ENCODE measurements at regions not wholly inside any gene's neighbourhood (a gene's known extent, or its start where the extent isn't known, plus 50 kb on each side); places are given as distances from the start of the nearest gene placed in this dataset.
"Not testable (repeated sequence)": the region's sequence is repeated elsewhere in the genome, so short reads cannot be mapped to it uniquely, and the experiment has no call there.

DNA sequence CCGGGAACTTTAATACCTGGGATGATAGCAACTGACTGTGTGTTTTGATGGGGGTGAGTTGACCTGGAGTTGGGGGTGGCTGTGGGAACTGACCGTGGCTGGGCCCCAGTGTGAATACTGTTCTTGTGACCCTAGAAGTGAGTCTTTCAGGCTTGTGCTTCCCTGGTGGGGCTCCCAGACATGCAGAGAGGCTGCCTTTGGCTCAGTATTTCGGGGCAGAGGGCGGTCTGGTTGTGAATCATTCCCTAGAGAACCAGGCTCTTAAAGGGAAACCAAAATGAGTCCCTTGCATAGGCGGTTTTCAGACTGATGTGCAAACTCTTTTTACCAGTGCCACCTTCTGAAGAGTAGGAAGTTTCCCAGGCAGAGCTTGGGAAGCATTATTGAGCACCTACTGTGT lies 132.1 kb downstream of the MACROH2A1 start:
- H3K4me3 ChIP-seq (ENCODE audit: low read depth, low read length) = no peak overlapping the region

DNA sequence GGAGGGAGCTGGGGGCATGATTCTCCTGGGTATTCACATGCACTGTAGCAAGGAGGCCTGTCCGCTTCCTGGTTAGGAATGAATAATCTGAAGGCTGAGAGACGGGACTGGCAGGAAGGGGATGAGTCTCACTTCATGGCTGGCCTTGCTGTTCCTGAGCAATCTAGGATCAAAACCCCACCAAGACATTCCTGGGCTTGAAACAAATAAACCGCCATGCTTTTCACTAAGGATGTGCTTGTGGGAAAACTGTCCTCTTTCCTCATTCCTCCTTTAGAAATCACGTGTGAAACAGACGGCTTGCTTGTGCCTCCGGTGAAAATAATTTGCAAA lies 132.8 kb downstream of the MACROH2A1 start:
- no peak for TF ChIP-seq CTCF (IDR thresholded peaks at IDR 0.05; ENCODE audit: low read depth, low read length)
- no peak overlapping the region for H3K4me3 ChIP-seq (ENCODE audit: low read depth, low read length)

More for the DNA sequence above, 132.1 kb downstream of the MACROH2A1 start:
- TF ChIP-seq CTCF (IDR thresholded peaks at IDR 0.05; ENCODE audit: low read depth, low read length) = no peak

DNA sequence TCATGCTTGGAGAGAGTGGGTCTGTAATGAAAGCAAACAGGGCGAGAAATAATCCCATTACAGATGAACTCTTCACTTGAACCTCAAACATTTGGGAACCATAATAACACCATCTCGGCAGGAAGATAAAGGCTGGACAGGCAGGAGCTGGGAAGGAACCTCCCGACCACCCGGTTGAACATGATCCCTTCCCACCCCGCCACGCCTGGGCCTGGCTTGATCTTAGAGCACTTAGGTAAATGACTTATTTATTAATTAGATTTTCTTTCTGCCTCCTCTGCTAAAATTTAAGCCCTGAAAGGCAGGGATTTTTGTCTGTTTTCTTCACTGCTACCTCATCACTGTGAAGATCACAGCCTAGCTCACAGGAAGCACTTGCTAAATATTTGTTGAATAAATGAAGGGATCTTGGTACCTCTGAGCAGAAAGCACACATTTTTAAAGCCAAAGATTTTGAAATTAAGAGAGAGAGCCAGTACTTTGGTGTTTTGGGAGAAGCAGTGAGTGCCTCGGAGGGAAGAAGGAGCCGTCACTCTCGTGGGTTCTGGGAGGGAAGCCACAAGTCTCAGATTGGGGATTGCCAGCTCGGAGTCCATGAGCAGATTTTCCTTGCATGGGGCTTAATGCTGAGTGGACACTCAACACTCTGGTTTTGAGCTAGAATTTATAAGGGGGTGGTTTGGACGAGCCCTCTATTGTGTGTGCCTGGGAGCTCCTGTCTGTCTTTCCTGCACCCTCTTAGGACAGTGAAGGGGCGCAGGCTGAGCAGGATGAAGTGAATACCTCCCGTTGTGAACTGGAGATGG lies 133.3 kb downstream of the MACROH2A1 start:
- TF ChIP-seq CTCF (IDR thresholded peaks at IDR 0.05; ENCODE audit: low read depth, low read length) = no peak
- H3K4me3 ChIP-seq (ENCODE audit: low read depth, low read length) = no peak overlapping the region

DNA sequence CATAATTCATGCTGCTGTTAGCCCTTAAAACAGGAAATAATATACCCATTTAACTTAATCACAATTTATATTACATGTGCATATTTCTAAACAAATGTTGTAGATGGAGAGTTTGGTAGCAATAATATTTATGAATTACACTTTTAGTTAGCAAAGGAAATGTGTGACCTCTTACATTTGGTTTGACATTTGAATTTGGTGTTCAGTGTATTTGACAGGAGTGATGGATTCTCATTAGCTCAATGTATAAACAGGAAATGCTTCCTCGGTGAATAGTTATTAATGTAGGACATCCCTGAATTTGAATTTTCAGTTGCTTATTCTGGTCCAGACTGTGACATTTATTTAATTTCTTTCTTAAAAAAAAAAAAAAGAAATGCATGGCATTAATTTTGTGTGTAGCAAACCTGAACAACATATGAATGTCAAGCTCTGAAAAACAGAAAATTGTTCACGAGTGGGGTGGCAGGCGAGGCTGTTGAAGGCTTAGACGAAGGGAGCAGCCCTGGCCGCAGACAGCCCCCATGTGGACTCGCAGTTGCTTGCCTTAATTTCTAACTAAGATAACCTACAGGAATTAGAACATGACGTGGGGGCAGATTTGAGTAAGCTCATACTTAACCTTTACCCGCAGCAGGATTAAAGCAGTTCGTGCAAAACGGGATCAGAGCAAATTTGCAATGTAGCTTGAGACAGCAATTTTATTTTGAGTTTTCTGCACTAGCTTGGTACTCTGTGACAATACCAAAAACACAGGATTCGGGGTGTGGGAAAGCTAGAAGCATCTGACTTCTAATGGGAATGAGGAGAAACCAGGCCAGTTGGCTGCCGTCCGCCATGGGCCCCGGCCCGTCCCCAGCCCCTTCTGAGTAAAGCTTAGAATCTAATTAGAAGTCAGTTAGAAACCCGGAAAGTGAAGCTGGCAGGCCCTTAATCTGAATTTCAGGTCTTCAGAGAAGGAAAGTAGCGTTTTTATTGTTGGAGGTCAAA lies 134.3 kb downstream of the MACROH2A1 start:
- TF ChIP-seq CTCF (IDR thresholded peaks at IDR 0.05; ENCODE audit: low read depth, low read length) = no peak
- 0 out of 2 replicates have a peak overlapping the region, but pooled peaks have one; percentile 16 for H3K4me3 ChIP-seq (ENCODE audit: low read depth, low read length)

DNA sequence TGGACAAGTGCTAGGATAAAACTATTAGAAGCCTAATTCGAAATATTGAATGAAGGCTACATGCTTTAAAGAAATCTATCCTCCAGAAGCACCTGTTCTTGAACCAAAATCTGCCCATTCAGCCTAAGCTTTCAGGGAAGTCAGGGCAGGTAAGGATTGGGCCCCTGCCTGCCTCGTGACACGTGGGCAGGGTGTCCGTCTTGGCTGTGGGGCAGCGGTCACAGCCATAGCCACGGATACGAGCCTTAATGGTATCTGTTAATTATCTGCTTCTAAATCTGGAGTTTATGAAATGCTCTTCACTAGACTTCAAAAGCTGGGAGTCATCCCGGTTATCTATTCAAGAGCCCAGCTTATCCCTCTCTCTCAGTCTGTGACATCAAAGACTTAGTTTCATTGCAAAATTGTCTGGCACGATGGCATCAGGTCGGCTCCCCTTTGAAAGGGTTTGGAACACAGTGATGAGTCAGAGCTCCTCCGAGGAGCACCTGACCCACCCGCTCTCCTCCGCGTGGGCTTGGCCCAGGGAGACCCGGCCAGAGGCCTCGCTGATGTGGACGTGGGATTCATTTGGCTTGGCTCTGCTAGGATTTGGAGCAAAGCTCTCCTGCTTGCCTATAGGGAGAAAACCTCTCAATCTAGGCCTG lies 135.9 kb downstream of the MACROH2A1 start:
- no peak for TF ChIP-seq CTCF (IDR thresholded peaks at IDR 0.05; ENCODE audit: low read depth, low read length)
- no peak overlapping the region for H3K4me3 ChIP-seq (ENCODE audit: low read depth, low read length)

DNA sequence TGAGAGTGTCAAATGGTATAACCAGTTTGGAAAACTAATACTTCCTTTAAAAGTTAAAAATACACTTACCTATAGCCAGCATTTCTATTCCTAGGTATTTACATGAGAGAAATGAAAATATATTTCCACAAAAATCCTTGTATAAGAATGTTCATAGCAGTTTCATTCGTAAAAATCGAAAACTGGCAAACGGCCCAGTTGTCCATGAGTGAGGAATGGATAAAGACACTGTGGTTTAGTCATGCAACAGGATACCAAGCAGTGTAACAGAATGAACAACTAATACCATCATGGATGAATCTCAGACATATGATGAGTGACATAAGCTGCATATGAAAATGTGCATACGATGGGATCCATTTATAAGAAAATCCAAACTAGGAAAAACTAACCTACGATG lies 136.7 kb downstream of the MACROH2A1 start:
- TF ChIP-seq CTCF (IDR thresholded peaks at IDR 0.05; ENCODE audit: low read depth, low read length) = no peak
- H3K4me3 ChIP-seq (ENCODE audit: low read depth, low read length) = no peak overlapping the region

DNA sequence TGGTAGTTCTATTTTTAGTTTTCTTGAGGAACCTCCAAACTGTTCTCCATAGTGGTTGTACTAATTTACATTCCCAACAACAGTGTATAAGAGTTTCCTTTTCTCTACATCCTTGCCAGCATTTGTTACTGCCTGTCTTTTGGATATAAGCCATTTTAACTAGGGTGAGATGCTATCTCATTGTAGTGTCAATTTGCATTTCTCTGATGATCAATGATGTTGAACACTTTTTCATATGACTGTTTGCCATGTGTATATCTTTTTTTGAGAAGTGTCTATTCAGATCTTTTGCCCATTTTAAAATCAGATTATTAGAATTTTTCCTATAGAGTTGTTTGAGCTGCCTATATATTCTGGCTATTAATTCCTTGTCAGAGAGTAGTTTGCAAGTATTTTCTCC lies 138.9 kb downstream of the MACROH2A1 start:
- H3K4me3 ChIP-seq (ENCODE audit: low read depth, low read length) = not testable (repeated sequence)

Data from WI38 (cell line).